Upper lobe of right lung (tissue), 1 donor: ENCODE measurements at regions not wholly inside any gene's neighbourhood (a gene's known extent, or its start where the extent isn't known, plus 50 kb on each side); places are given as distances from the start of the nearest gene placed in this dataset.
A peak's percentile ranks its signal among the peaks of the same experiment; 100 is the strongest.

Experiments
- ATAC-seq: fragments of 200-7000 bp; cut with Tn5 transposase; one replicate; pipeline ENCODE4 v1.9.1; 2020; ENCODE audit warnings: mild to moderate bottlenecking, moderate library complexity
- DNase-seq: peaks from one replicate; pipeline ENCODE4 v3.0.0-alpha.2; 2020
- H3K27ac ChIP-seq: fragments of 200-600 bp; one replicate; pipeline ENCODE4 v1.8.0; 2022
- H3K27me3 ChIP-seq: fragments of 200-600 bp; one replicate; pipeline ENCODE4 v1.8.0; 2022; ENCODE audit warnings: mild to moderate bottlenecking
- H3K36me3 ChIP-seq: fragments of 200-600 bp; one replicate; pipeline ENCODE4 v1.8.0; 2022
- H3K4me1 ChIP-seq: fragments of 200-600 bp; one replicate; pipeline ENCODE4 v1.8.0; 2022
- H3K4me3 ChIP-seq: fragments of 200-600 bp; one replicate; pipeline ENCODE4 v1.8.0; 2022; ENCODE audit warnings: mild to moderate bottlenecking
- H3K9me3 ChIP-seq: fragments of 200-600 bp; one replicate; pipeline ENCODE4 v1.8.0; 2022
- CTCF ChIP-seq: fragments of 200-600 bp; IDR thresholded peaks from one replicate; pipeline ENCODE4 v1.8.0; 2022; ENCODE audit warnings: antibody characterized with exemption
- intact Hi-C: fragments of 100-400 bp; cut with DNase I; formaldehyde crosslinking; loops from one replicate; pipeline ENCODE4 v1.11.0; 2022
- donor health status: DM: no; HTN: yes; CAD: no; lungs with severe emphysema.

- Histone ChIP-seq H3K4me1 (no peaks in the 10 kb centered on the region), H3K4me3 (no peak overlapping the region), H3K27me3 (no peaks in the 10 kb centered on the region), H3K36me3 (no peaks in the 10 kb centered on the region), H3K9me3 (no peaks in the 10 kb centered on the region), H3K27ac (no peak overlapping the region)
- TF ChIP-seq CTCF, result no peak
- DNase-seq (no peak), ATAC-seq (peak; percentile 7)
- intact Hi-C loops, result no loop called here
Measured at GRCh38 chr6:4549556-4550226, 226.5 kb upstream of the CDYL start.

GRCh38 chr6:4545893-4546292 is 230.3 kb upstream of the CDYL start:
- DNase-seq (no peak), ATAC-seq (peak; percentile 67)
- H3K4me3 ChIP-seq, result no peak overlapping the region
- no peak for TF ChIP-seq CTCF
- intact Hi-C loops, result no loop called here
- no peak overlapping the region for H3K27ac ChIP-seq
- no peaks in the 10 kb centered on the region for H3K9me3 ChIP-seq
- no peaks in the 10 kb centered on the region for H3K27me3 ChIP-seq
- no peaks in the 10 kb centered on the region for H3K36me3 ChIP-seq
- no peaks in the 10 kb centered on the region for H3K4me1 ChIP-seq

- ATAC-seq (no peak), DNase-seq (no peak)
- no peaks in the 10 kb centered on the region for H3K4me1 ChIP-seq
- H3K27ac ChIP-seq, result no peak overlapping the region
- no peaks in the 10 kb centered on the region for H3K9me3 ChIP-seq
- no peaks in the 10 kb centered on the region for H3K36me3 ChIP-seq
- TF ChIP-seq CTCF, result no peak
- no peak overlapping the region for H3K4me3 ChIP-seq
- intact Hi-C loops, result no loop called here
- H3K27me3 ChIP-seq, result no peaks in the 10 kb centered on the region
Measured at GRCh38 chr6:4543596-4543995, 232.6 kb upstream of the CDYL start.

- Histone ChIP-seq H3K4me1 (no peaks in the 10 kb centered on the region), H3K4me3 (no peak overlapping the region), H3K9me3 (no peaks in the 10 kb centered on the region), H3K27ac (no peak overlapping the region), H3K27me3 (no peaks in the 10 kb centered on the region), H3K36me3 (no peaks in the 10 kb centered on the region)
- no peak for ATAC-seq
- no peak for TF ChIP-seq CTCF
- intact Hi-C loops, result no loop called here
- no peak for DNase-seq
Measured at GRCh38 chr6:4533576-4533975, 242.6 kb upstream of the CDYL start.

GRCh38 chr6:4531406-4531805 is 244.8 kb upstream of the CDYL start:
- no peaks in the 10 kb centered on the region for H3K27me3 ChIP-seq
- ATAC-seq, result no peak
- no peak for DNase-seq
- no peak for TF ChIP-seq CTCF
- intact Hi-C loops, result no loop called here
- H3K4me3 ChIP-seq, result no peak overlapping the region
- H3K27ac ChIP-seq, result no peak overlapping the region
- no peaks in the 10 kb centered on the region for H3K4me1 ChIP-seq
- H3K36me3 ChIP-seq, result no peaks in the 10 kb centered on the region
- H3K9me3 ChIP-seq, result no peaks in the 10 kb centered on the region

GRCh38 chr6:4522453-4522852 is 253.8 kb upstream of the CDYL start:
- Histone ChIP-seq H3K27me3 (no peaks in the 10 kb centered on the region), H3K4me3 (no peak overlapping the region), H3K9me3 (no peaks in the 10 kb centered on the region), H3K36me3 (no peaks in the 10 kb centered on the region), H3K27ac (no peak overlapping the region), H3K4me1 (no peaks in the 10 kb centered on the region)
- TF ChIP-seq CTCF, result no peak
- DNase-seq, result peak; percentile 62
- peak; percentile 68 for ATAC-seq
- intact Hi-C loops, result no loop called here
